ENCODE measurements at regions not wholly inside any gene's neighbourhood (a gene's known extent, or its start where the extent isn't known, plus 50 kb on each side); places are given as distances from the start of the nearest gene placed in this dataset.

GRCh38 chr10:20976891-20977290 is 79.8 kb upstream of the NEBL start:
- Histone ChIP-seq H3K79me2 (replicated peaks; ENCODE audit: insufficient read depth, low read length) (no peaks in the 10 kb centered on the region), H3K27me3 (ENCODE audit: insufficient read depth, low read depth, low read length) (no peaks in the 10 kb centered on the region), H3K36me3 (ENCODE audit: insufficient read depth, low read length) (no peaks in the 10 kb centered on the region), H3K4me2 (ENCODE audit: low read length) (no peak overlapping the region), H3K27ac (ENCODE audit: low read length) (no peak overlapping the region), H4K20me1 (ENCODE audit: insufficient read depth) (no peaks in the 10 kb centered on the region), H3K9me2 (ENCODE audit: insufficient read depth, low read length) (no peaks in the 10 kb centered on the region), H3K4me3 (ENCODE audit: low read length) (no peak overlapping the region), H3K9me3 (ENCODE audit: low read length) (no peaks in the 10 kb centered on the region), H3F3A (ENCODE audit: insufficient read depth, low read length, poor library complexity, severe bottlenecking) (no peaks in the 10 kb centered on the region), H3K9ac (ENCODE audit: low read length) (no peak overlapping the region), H2AFZ (ENCODE audit: low read depth, low read length) (no peak overlapping the region)
- TF ChIP-seq RAD21 (conservative IDR thresholded peaks at IDR 0.05) = no peak
- TF ChIP-seq POLR2AphosphoS5 (IDR thresholded peaks at IDR 0.05) = no peak
- TF ChIP-seq REST (IDR thresholded peaks at IDR 0.05; ENCODE audit: borderline replicate concordance) = no peak
- TF ChIP-seq MXI1 (conservative IDR thresholded peaks at IDR 0.05; ENCODE audit: poor library complexity, severe bottlenecking) = no peak
- TF ChIP-seq TAF1 (IDR thresholded peaks at IDR 0.05; ENCODE audit: low read depth) = no peak
- no peak for TF ChIP-seq EP300 (conservative IDR thresholded peaks at IDR 0.05; ENCODE audit: poor library complexity, severe bottlenecking)
- no peak for TF ChIP-seq EZH2 (IDR thresholded peaks at IDR 0.05; ENCODE audit: borderline replicate concordance, insufficient read depth, low read length, poor library complexity, severe bottlenecking)
- no peak for TF ChIP-seq CTCF (IDR thresholded peaks at IDR 0.05; ENCODE audit: poor library complexity, severe bottlenecking)
- no peak for TF ChIP-seq SMC3 (conservative IDR thresholded peaks at IDR 0.05; ENCODE audit: poor library complexity)

GRCh38 chr10:20976390-20976789 is 79.3 kb upstream of the NEBL start:
- H3K27me3 ChIP-seq (ENCODE audit: insufficient read depth, low read depth, low read length) = no peaks in the 10 kb centered on the region
- no peaks in the 10 kb centered on the region for H3F3A ChIP-seq (ENCODE audit: insufficient read depth, low read length, poor library complexity, severe bottlenecking)
- H3K9me2 ChIP-seq (ENCODE audit: insufficient read depth, low read length) = no peaks in the 10 kb centered on the region
- no peak overlapping the region for H3K4me2 ChIP-seq (ENCODE audit: low read length)
- H4K20me1 ChIP-seq (ENCODE audit: insufficient read depth) = no peaks in the 10 kb centered on the region
- H3K79me2 ChIP-seq (replicated peaks; ENCODE audit: insufficient read depth, low read length) = no peaks in the 10 kb centered on the region
- H2AFZ ChIP-seq (ENCODE audit: low read depth, low read length) = no peak overlapping the region
- H3K36me3 ChIP-seq (ENCODE audit: insufficient read depth, low read length) = no peaks in the 10 kb centered on the region
- no peak overlapping the region for H3K4me3 ChIP-seq (ENCODE audit: low read length)
- TF ChIP-seq EZH2 (IDR thresholded peaks at IDR 0.05; ENCODE audit: borderline replicate concordance, insufficient read depth, low read length, poor library complexity, severe bottlenecking) (no peak), SMC3 (conservative IDR thresholded peaks at IDR 0.05; ENCODE audit: poor library complexity) (no peak), TAF1 (IDR thresholded peaks at IDR 0.05; ENCODE audit: low read depth) (no peak), MXI1 (conservative IDR thresholded peaks at IDR 0.05; ENCODE audit: poor library complexity, severe bottlenecking) (no peak), REST (IDR thresholded peaks at IDR 0.05; ENCODE audit: borderline replicate concordance) (no peak), CTCF (IDR thresholded peaks at IDR 0.05; ENCODE audit: poor library complexity, severe bottlenecking) (no peak), EP300 (conservative IDR thresholded peaks at IDR 0.05; ENCODE audit: poor library complexity, severe bottlenecking) (no peak), RAD21 (conservative IDR thresholded peaks at IDR 0.05) (no peak), POLR2AphosphoS5 (IDR thresholded peaks at IDR 0.05) (no peak)
- no peak overlapping the region for H3K27ac ChIP-seq (ENCODE audit: low read length)
- no peak overlapping the region for H3K9ac ChIP-seq (ENCODE audit: low read length)
- H3K9me3 ChIP-seq (ENCODE audit: low read length) = no peaks in the 10 kb centered on the region
